Right lobe of liver (tissue), 4 donors: ENCODE measurements at regions not wholly inside any gene's neighbourhood (a gene's known extent, or its start where the extent isn't known, plus 50 kb on each side); places are given as distances from the start of the nearest gene placed in this dataset.

ENCODE experiments used
- CTCF ChIP-seq, 4 donors: fragments of 200-600 bp in 3 of 4; fragments of 450-650 bp in 1 of 4; IDR thresholded peaks; one replicate each; pipeline versions ENCODE4 v1.5.1 to v1.8.0; 2016 to 2022; ENCODE audit warnings: antibody characterized with exemption in 4 of 4, mild to moderate bottlenecking in 2 of 4
- POLR2A ChIP-seq: fragments of 450-650 bp; IDR thresholded peaks from one replicate; pipeline ENCODE4 v1.6.1; 2017; ENCODE audit warnings: antibody characterized with exemption, mild to moderate bottlenecking
- donor health status: DM: no; HTN: no; CAD: no.
- donor health status: DM: no; HTN: no; CAD: no.
- donor health status: DM: no; HTN: yes; CAD: no.

- TF ChIP-seq CTCF (IDR thresholded peaks at IDR 0.05) = no peak
- TF ChIP-seq POLR2A = no peak
These were observed 761.9 kb upstream of the CXADR start for GRCh38 chr21:16750926-16751325.
